K562 (cell line): ENCODE measurements at regions not wholly inside any gene's neighbourhood (a gene's known extent, or its start where the extent isn't known, plus 50 kb on each side); places are given as distances from the start of the nearest gene placed in this dataset.

ENCODE experiments used
- ATAC-seq: fragments of 200-7000 bp; cut with Tn5 transposase; 3 replicates; pipeline ENCODE4 v1.9.1; 2020; ENCODE audit warnings: moderate library complexity
- BruUV-seq: library from RNA; stranded (reverse); fragments of 400-500 nt; replicated peaks from 2 replicates; lab custom pipeline; 2021; lab: Mats Ljungman, UMichigan
- CTCF ChIA-PET: fragments of 300-600 bp; formaldehyde crosslinking; extraction: SDS; loops from one replicate; lab custom pipeline; 2021; ENCODE audit warnings: low intra/inter-chr PET ratio; lab: Yijun Ruan, JAX
- POLR2A ChIA-PET: fragments of 300-600, 350-650 bp; sonication (Branson Sonifier 250); formaldehyde crosslinking; extraction: SDS; loops from one replicate; lab custom pipeline; 2021; ENCODE audit warnings: antibody characterized with exemption, inconsistent platforms; lab: Yijun Ruan, JAX
- DNase-seq, 4 experiments: peaks; one replicate each; pipeline versions ENCODE4 v3.0.0 to v3.0.0-alpha.2; 2011 to 2018; ENCODE audit warnings: low spot score in 3 of 4, mixed read lengths in 3 of 4; ENCODE audit errors: extremely low read depth in 1 of 4
- FAIRE-seq: peaks from 2 replicates; lab custom pipeline; 2011; peaks lifted over from hg19 to GRCh38; lab: Jason Lieb, UNC
- H2AFZ ChIP-seq: 2 replicates; pipeline ENCODE4 v1.6.0; 2011; ENCODE audit warnings: low read depth, low read length, control low read depth, inconsistent platforms
- H3K27ac ChIP-seq: fragments of 200-600 bp; 3 replicates; pipeline ENCODE4 v1.8.0; 2011; ENCODE audit warnings: low read depth, mild to moderate bottlenecking, control low read depth, inconsistent platforms, low read length, moderate library complexity, mixed read lengths; ENCODE audit errors: extremely low read depth
- H3K27me3 ChIP-seq, 2 experiments: fragments of 300-600 bp in 1 of 2; 2 replicates in 1 of 2; 3 replicates in 1 of 2; pipeline versions ENCODE4 v1.6.0 to v1.8.0; 2011; ENCODE audit warnings: inconsistent platforms in 2 of 2, low read length in 2 of 2, mild to moderate bottlenecking in 1 of 2, mixed read lengths in 1 of 2, moderate library complexity in 1 of 2; ENCODE audit not compliant: control insufficient read depth in 2 of 2, insufficient read depth in 2 of 2
- H3K36me3 ChIP-seq: fragments of 300-600 bp; 3 replicates; pipeline ENCODE4 v1.8.0; 2011; ENCODE audit warnings: mild to moderate bottlenecking, low read length, inconsistent platforms; ENCODE audit not compliant: control insufficient read depth, insufficient read depth
- H3K4me1 ChIP-seq, 2 experiments: fragments of 200-600 bp in 1 of 2; replicated peaks in 1 of 2; 2 replicates in 1 of 2; 3 replicates in 1 of 2; pipeline versions ENCODE4 v1.5.1 to v1.8.0; 2011; ENCODE audit warnings: inconsistent platforms in 2 of 2, low read length in 2 of 2, mild to moderate bottlenecking in 1 of 2, mixed read lengths in 1 of 2, moderate library complexity in 1 of 2; ENCODE audit not compliant: control insufficient read depth in 2 of 2, insufficient read depth in 2 of 2
- H3K4me2 ChIP-seq: 2 replicates; pipeline ENCODE4 v1.6.1; 2011; ENCODE audit warnings: low read length, control low read depth, inconsistent platforms, mixed read lengths; ENCODE audit not compliant: insufficient read depth
- H3K4me3 ChIP-seq: fragments of 200-600 bp; sonication (generic), shearing (Covaris generic); 2 replicates; pipeline ENCODE4 v1.5.1; 2016; ENCODE audit warnings: control low read depth, inconsistent platforms
- H3K79me2 ChIP-seq: fragments of 200-600 bp; 3 replicates; pipeline ENCODE4 v1.8.0; 2011; ENCODE audit warnings: low read length, inconsistent platforms; ENCODE audit not compliant: control insufficient read depth, insufficient read depth
- H3K9ac ChIP-seq, 2 experiments: 2 replicates each; pipeline versions ENCODE4 v1.6.0 to v1.6.1; 2011; ENCODE audit warnings: low read depth in 2 of 2, low read length in 2 of 2, control low read depth in 1 of 2, inconsistent platforms in 1 of 2, mild to moderate bottlenecking in 1 of 2, mixed read lengths in 1 of 2; ENCODE audit not compliant: insufficient read depth in 1 of 2
- H3K9me1 ChIP-seq: one replicate; pipeline ENCODE4 v1.6.0; 2011; ENCODE audit warnings: inconsistent platforms, mild to moderate bottlenecking, low read length, moderate library complexity; ENCODE audit not compliant: control insufficient read depth, insufficient read depth
- H3K9me3 ChIP-seq: replicated peaks from 2 replicates; pipeline ENCODE4 v1.5.1; 2011; ENCODE audit warnings: low read depth, low read length, inconsistent platforms; ENCODE audit not compliant: control insufficient read depth, insufficient read depth
- H4K20me1 ChIP-seq: replicated peaks from 2 replicates; pipeline ENCODE4 v1.6.1; 2011; ENCODE audit warnings: low read length, inconsistent platforms, mixed read lengths; ENCODE audit not compliant: control insufficient read depth, insufficient read depth
- CHD4 ChIP-seq: fragments of 200-600 bp; sonication (generic); IDR thresholded peaks from 3 replicates; pipeline ENCODE4 v1.6.1; 2012; ENCODE audit warnings: low read depth, mild to moderate bottlenecking, mixed read lengths, low read length, inconsistent platforms; ENCODE audit not compliant: insufficient read depth, insufficient replicate concordance, poor library complexity, severe bottlenecking
- EP300 ChIP-seq: IDR thresholded peaks from 2 replicates; pipeline ENCODE4 v1.6.1; 2012; ENCODE audit warnings: low read length, improper control_type of control experiment
- HOMEZ ChIP-seq: fragments of 250-450 bp; sonication (Bioruptor Pico); IDR thresholded peaks from 2 replicates; pipeline ENCODE4 v1.4.0; 2020; ENCODE audit warnings: mild to moderate bottlenecking, moderate library complexity
- MTA3 ChIP-seq: fragments of 450-650 bp; formaldehyde crosslinking; IDR thresholded peaks from 2 replicates; pipeline ENCODE4 v1.6.1; 2017; ENCODE audit warnings: mild to moderate bottlenecking, borderline replicate concordance
- PHF21A ChIP-seq: fragments of 450-650 bp; IDR thresholded peaks from 2 replicates; pipeline ENCODE4 v1.6.1; 2017; ENCODE audit warnings: low read depth, borderline replicate concordance
- RBM39 ChIP-seq: fragments of 200-400 bp; formaldehyde crosslinking; optimal IDR thresholded peaks from 2 replicates; pipeline ENCODE3; 2018; ENCODE audit warnings: low read depth, low read length
- RCOR1 ChIP-seq, 2 experiments: IDR thresholded peaks; 2 replicates each; pipeline ENCODE4 v1.6.1; 2012; ENCODE audit warnings: low read depth in 2 of 2, low read length in 2 of 2, borderline replicate concordance in 1 of 2, improper control_type of control experiment in 1 of 2
- RFX1 ChIP-seq: fragments of 450-650 bp; IDR thresholded peaks from 2 replicates; pipeline ENCODE4 v1.6.1; 2016; ENCODE audit warnings: mild to moderate bottlenecking, moderate library complexity
- SFPQ ChIP-seq: fragments of 200-400 bp; formaldehyde crosslinking; IDR thresholded peaks from 2 replicates; pipeline ENCODE4 v1.6.1; 2017; ENCODE audit warnings: mild to moderate bottlenecking, low read depth, low read length, moderate library complexity
- TSC22D4 ChIP-seq: fragments of 450-650 bp; IDR thresholded peaks from 2 replicates; pipeline ENCODE4 v1.6.1; 2016; ENCODE audit warnings: missing genetic modification characterization, missing biosample characterization, control low read depth
- U2AF1 ChIP-seq: fragments of 200-400 bp; formaldehyde crosslinking; optimal IDR thresholded peaks from 2 replicates; pipeline ENCODE3; 2017; ENCODE audit warnings: mild to moderate bottlenecking, low read depth, low read length, moderate library complexity
- U2AF2 ChIP-seq: fragments of 200-400 bp; formaldehyde crosslinking; optimal IDR thresholded peaks from 2 replicates; pipeline ENCODE3; 2017; ENCODE audit warnings: low read depth, mild to moderate bottlenecking, low read length
- ZNF511 ChIP-seq: sonication (generic); formaldehyde crosslinking; IDR thresholded peaks from 2 replicates; pipeline ENCODE4 v1.8.0; 2022; ENCODE audit warnings: mild to moderate bottlenecking, missing genetic modification reagents
- ZNF586 ChIP-seq: fragments of 450-650 bp; formaldehyde crosslinking; conservative IDR thresholded peaks from 2 replicates; pipeline ENCODE4 v1.4.0; 2020; ENCODE audit warnings: mild to moderate bottlenecking, moderate library complexity
- ZNF655 ChIP-seq: fragments of 250-450 bp; sonication (Bioruptor Pico); IDR thresholded peaks from 2 replicates; pipeline ENCODE4 v1.5.0; 2021
- WGBS: fragments of 100-300 bp; shearing (Covaris generic); methylation state at CpG from one replicate; pipeline ENCODE4 v1.1.6; 2016; ENCODE audit warnings: low coverage, mixed read lengths; ENCODE audit not compliant: insufficient coverage; ENCODE audit errors: missing lambda C conversion rate; 5-methylcytosine and 5-hydroxymethylcytosine counted together
- in situ Hi-C: fragments of 300-500 bp; cut with MboI; formaldehyde crosslinking; loops from 4 replicates; pipeline ENCODE4 v1.15.0; 2018; ENCODE audit warnings: inconsistent platforms, mixed read lengths
- intact Hi-C: fragments of 100-400 bp; cut with micrococcal nuclease; formaldehyde crosslinking; loops from 2 replicates; pipeline ENCODE4 v1.14.2; 2022

GRCh38 chr14:100645982-100646314 is 58.7 kb upstream of the BEGAIN start (continued):
- no peak for TF ChIP-seq CHD4
- TF ChIP-seq TSC22D4 (tag) = no peak
- TF ChIP-seq RCOR1 (IDR thresholded peaks at IDR 0.05; ENCODE audit: borderline replicate concordance in 1 of 2, low read depth in 2 of 2, low read length in 2 of 2) = no peak
- TF ChIP-seq ZNF586 (CRISPR knock-in tag) = no peak
- no peak for TF ChIP-seq ZNF511 (CRISPR knock-in tag)

GRCh38 chr14:100648474-100649172 is 61.4 kb upstream of the BEGAIN start:
- Histone ChIP-seq H3K4me3 (no peak overlapping the region), H3K36me3 (no peaks in the 10 kb centered on the region), H3K9me1 (peaks cover 2% of the 10 kb centered on the region), H4K20me1 (no peaks in the 10 kb centered on the region), H2AFZ (no peak overlapping the region), H3K79me2 (no peaks in the 10 kb centered on the region), H3K27ac (no peak overlapping the region), H3K4me1 (peaks cover 16 to 24% of the 10 kb centered on the region in 2 experiments), H3K9me3 (no peaks in the 10 kb centered on the region), H3K27me3 (no peaks in the 10 kb centered on the region; a peak in 1 of 5 replicates), H3K9ac (no peak overlapping the region), H3K4me2 (no peak overlapping the region)
- in situ Hi-C loops = loop anchor here (5.0 kb wide), 2 partner anchors 116 to 261 kb away; no protein-coding TSS in a partner anchor
- WGBS = 40% methylated on average over 2 of the region's 2 CpGs
- no peak for FAIRE-seq
- no TSS peak for BruUV-seq
- DNase-seq = no peak
- no peak for ATAC-seq
- CTCF ChIA-PET = no interaction called here
- intact Hi-C loops = loop anchor here (5.0 kb wide), 1 partner anchor 101 kb away; no protein-coding TSS in a partner anchor
- POLR2A ChIA-PET = interaction anchor here (0.6 to 1.0 kb wide), 3 partner anchors 8 to 179 kb away, joined by 3 read pairs; no protein-coding TSS in a partner anchor
- TF ChIP-seq RFX1 = no peak
- no peak for TF ChIP-seq RBM39
- TF ChIP-seq ZNF655 = no peak
- no peak for TF ChIP-seq U2AF2
- no peak for TF ChIP-seq U2AF1
- no peak for TF ChIP-seq SFPQ
- TF ChIP-seq PHF21A = no peak
- no peak for TF ChIP-seq MTA3
- no peak for TF ChIP-seq HOMEZ (CRISPR knock-in tag)
- TF ChIP-seq EP300 = no peak
